K562 (cell line): ENCODE measurements at regions not wholly inside any gene's neighbourhood (a gene's known extent, or its start where the extent isn't known, plus 50 kb on each side); places are given as distances from the start of the nearest gene placed in this dataset.

Source experiments
- ATAC-seq: fragments of 200-7000 bp; cut with Tn5 transposase; 3 replicates; pipeline ENCODE4 v1.9.1; 2020; ENCODE audit warnings: moderate library complexity
- BruUV-seq: library from RNA; stranded (reverse); fragments of 400-500 nt; replicated peaks from 2 replicates; lab custom pipeline; 2021; lab: Mats Ljungman, UMichigan
- CTCF ChIA-PET: fragments of 300-600 bp; formaldehyde crosslinking; extraction: SDS; loops from one replicate; lab custom pipeline; 2021; ENCODE audit warnings: low intra/inter-chr PET ratio; lab: Yijun Ruan, JAX
- POLR2A ChIA-PET: fragments of 300-600, 350-650 bp; sonication (Branson Sonifier 250); formaldehyde crosslinking; extraction: SDS; loops from one replicate; lab custom pipeline; 2021; ENCODE audit warnings: antibody characterized with exemption, inconsistent platforms; lab: Yijun Ruan, JAX
- DNase-seq, 4 experiments: peaks; one replicate each; pipeline versions ENCODE4 v3.0.0 to v3.0.0-alpha.2; 2011 to 2018; ENCODE audit warnings: low spot score in 3 of 4, mixed read lengths in 3 of 4; ENCODE audit errors: extremely low read depth in 1 of 4
- FAIRE-seq: peaks from 2 replicates; lab custom pipeline; 2011; peaks lifted over from hg19 to GRCh38; lab: Jason Lieb, UNC
- H2AFZ ChIP-seq: 2 replicates; pipeline ENCODE4 v1.6.0; 2011; ENCODE audit warnings: low read depth, low read length, control low read depth, inconsistent platforms
- H3K27ac ChIP-seq: fragments of 200-600 bp; 3 replicates; pipeline ENCODE4 v1.8.0; 2011; ENCODE audit warnings: low read depth, mild to moderate bottlenecking, control low read depth, inconsistent platforms, low read length, moderate library complexity, mixed read lengths; ENCODE audit errors: extremely low read depth
- H3K27me3 ChIP-seq, 2 experiments: fragments of 300-600 bp in 1 of 2; 2 replicates in 1 of 2; 3 replicates in 1 of 2; pipeline versions ENCODE4 v1.6.0 to v1.8.0; 2011; ENCODE audit warnings: inconsistent platforms in 2 of 2, low read length in 2 of 2, mild to moderate bottlenecking in 1 of 2, mixed read lengths in 1 of 2, moderate library complexity in 1 of 2; ENCODE audit not compliant: control insufficient read depth in 2 of 2, insufficient read depth in 2 of 2
- H3K36me3 ChIP-seq: fragments of 300-600 bp; 3 replicates; pipeline ENCODE4 v1.8.0; 2011; ENCODE audit warnings: mild to moderate bottlenecking, low read length, inconsistent platforms; ENCODE audit not compliant: control insufficient read depth, insufficient read depth
- H3K4me1 ChIP-seq, 2 experiments: fragments of 200-600 bp in 1 of 2; replicated peaks in 1 of 2; 2 replicates in 1 of 2; 3 replicates in 1 of 2; pipeline versions ENCODE4 v1.5.1 to v1.8.0; 2011; ENCODE audit warnings: inconsistent platforms in 2 of 2, low read length in 2 of 2, mild to moderate bottlenecking in 1 of 2, mixed read lengths in 1 of 2, moderate library complexity in 1 of 2; ENCODE audit not compliant: control insufficient read depth in 2 of 2, insufficient read depth in 2 of 2
- H3K4me2 ChIP-seq: 2 replicates; pipeline ENCODE4 v1.6.1; 2011; ENCODE audit warnings: low read length, control low read depth, inconsistent platforms, mixed read lengths; ENCODE audit not compliant: insufficient read depth
- H3K4me3 ChIP-seq: fragments of 200-600 bp; sonication (generic), shearing (Covaris generic); 2 replicates; pipeline ENCODE4 v1.5.1; 2016; ENCODE audit warnings: control low read depth, inconsistent platforms
- H3K79me2 ChIP-seq: fragments of 200-600 bp; 3 replicates; pipeline ENCODE4 v1.8.0; 2011; ENCODE audit warnings: low read length, inconsistent platforms; ENCODE audit not compliant: control insufficient read depth, insufficient read depth
- H3K9ac ChIP-seq, 2 experiments: 2 replicates each; pipeline versions ENCODE4 v1.6.0 to v1.6.1; 2011; ENCODE audit warnings: low read depth in 2 of 2, low read length in 2 of 2, control low read depth in 1 of 2, inconsistent platforms in 1 of 2, mild to moderate bottlenecking in 1 of 2, mixed read lengths in 1 of 2; ENCODE audit not compliant: insufficient read depth in 1 of 2
- H3K9me1 ChIP-seq: one replicate; pipeline ENCODE4 v1.6.0; 2011; ENCODE audit warnings: inconsistent platforms, mild to moderate bottlenecking, low read length, moderate library complexity; ENCODE audit not compliant: control insufficient read depth, insufficient read depth
- H3K9me3 ChIP-seq: replicated peaks from 2 replicates; pipeline ENCODE4 v1.5.1; 2011; ENCODE audit warnings: low read depth, low read length, inconsistent platforms; ENCODE audit not compliant: control insufficient read depth, insufficient read depth
- H4K20me1 ChIP-seq: replicated peaks from 2 replicates; pipeline ENCODE4 v1.6.1; 2011; ENCODE audit warnings: low read length, inconsistent platforms, mixed read lengths; ENCODE audit not compliant: control insufficient read depth, insufficient read depth
- ARHGAP35 ChIP-seq: fragments of 450-650 bp; IDR thresholded peaks from 2 replicates; pipeline ENCODE4 v1.6.1; 2018; ENCODE audit not compliant: partially characterized antibody
- ESRRB ChIP-seq: fragments of 250-450 bp; sonication (Bioruptor Pico); IDR thresholded peaks from 2 replicates; pipeline ENCODE4 v1.5.0; 2020; ENCODE audit warnings: mild to moderate bottlenecking, moderate library complexity, borderline replicate concordance
- HDAC6 ChIP-seq: IDR thresholded peaks from 2 replicates; pipeline ENCODE4 v1.6.1; 2012; ENCODE audit warnings: low read depth, mild to moderate bottlenecking, control low read depth, inconsistent platforms, low read length, moderate library complexity
- L3MBTL2 ChIP-seq: fragments of 450-650 bp; IDR thresholded peaks from 2 replicates; pipeline ENCODE4 v1.6.1; 2016; ENCODE audit warnings: mild to moderate bottlenecking, moderate library complexity
- NFYB ChIP-seq: IDR thresholded peaks from 2 replicates; pipeline ENCODE4 v1.6.1; 2011; ENCODE audit warnings: mild to moderate bottlenecking, moderate library complexity; ENCODE audit not compliant: insufficient read length; ENCODE audit errors: extremely low read depth
- in situ Hi-C: fragments of 300-500 bp; cut with MboI; formaldehyde crosslinking; loops from 4 replicates; pipeline ENCODE4 v1.15.0; 2018; ENCODE audit warnings: inconsistent platforms, mixed read lengths
- intact Hi-C: fragments of 100-400 bp; cut with micrococcal nuclease; formaldehyde crosslinking; loops from 2 replicates; pipeline ENCODE4 v1.14.2; 2022
- TF ChIP-seq, protein P1 (sequence below): sonication (generic); formaldehyde crosslinking; IDR thresholded peaks from 2 replicates; pipeline ENCODE4 v1.8.0; 2022; ENCODE audit warnings: mild to moderate bottlenecking, missing genetic modification reagents
- TF ChIP-seq, protein P2 (sequence below): fragments of 250-450 bp; sonication (Bioruptor Pico); IDR thresholded peaks from 2 replicates; pipeline ENCODE4 v1.8.0; 2021; ENCODE audit warnings: borderline replicate concordance, mild to moderate bottlenecking, moderate library complexity; ENCODE audit not compliant: poor library complexity, severe bottlenecking
- TF ChIP-seq, protein P3 (sequence below): fragments of 450-650 bp; formaldehyde crosslinking; IDR thresholded peaks from 2 replicates; pipeline ENCODE4 v1.4.0; 2022; ENCODE audit warnings: missing genetic modification characterization

DNA sequence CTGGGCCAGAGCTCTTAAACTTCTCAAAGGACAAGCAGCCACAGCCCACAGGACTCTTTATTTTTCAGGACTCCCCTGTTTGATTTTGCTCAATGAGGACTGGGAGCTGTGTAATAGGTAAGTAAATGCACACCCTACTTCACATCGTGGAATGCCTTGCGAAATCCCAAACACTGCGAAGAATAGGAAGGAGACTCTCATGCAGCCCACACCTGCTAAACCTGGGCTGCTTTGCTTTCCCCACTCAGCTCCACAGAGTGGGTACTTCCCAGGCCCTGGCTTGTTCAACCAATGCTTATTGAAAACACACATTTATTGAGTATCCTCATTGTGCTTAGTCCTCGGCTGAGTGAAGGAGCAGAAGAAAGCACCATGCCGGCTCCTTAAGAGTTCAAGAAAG lies 103.3 kb upstream of the FSTL4 start (continued):
- TF ChIP-seq, protein P1, sequence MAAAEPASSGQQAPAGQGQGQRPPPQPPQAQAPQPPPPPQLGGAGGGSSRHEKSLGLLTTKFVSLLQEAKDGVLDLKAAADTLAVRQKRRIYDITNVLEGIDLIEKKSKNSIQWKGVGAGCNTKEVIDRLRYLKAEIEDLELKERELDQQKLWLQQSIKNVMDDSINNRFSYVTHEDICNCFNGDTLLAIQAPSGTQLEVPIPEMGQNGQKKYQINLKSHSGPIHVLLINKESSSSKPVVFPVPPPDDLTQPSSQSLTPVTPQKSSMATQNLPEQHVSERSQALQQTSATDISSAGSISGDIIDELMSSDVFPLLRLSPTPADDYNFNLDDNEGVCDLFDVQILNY (CRISPR knock-in tag): no peak
- TF ChIP-seq, all 486 proteins: peak for 0

DNA sequence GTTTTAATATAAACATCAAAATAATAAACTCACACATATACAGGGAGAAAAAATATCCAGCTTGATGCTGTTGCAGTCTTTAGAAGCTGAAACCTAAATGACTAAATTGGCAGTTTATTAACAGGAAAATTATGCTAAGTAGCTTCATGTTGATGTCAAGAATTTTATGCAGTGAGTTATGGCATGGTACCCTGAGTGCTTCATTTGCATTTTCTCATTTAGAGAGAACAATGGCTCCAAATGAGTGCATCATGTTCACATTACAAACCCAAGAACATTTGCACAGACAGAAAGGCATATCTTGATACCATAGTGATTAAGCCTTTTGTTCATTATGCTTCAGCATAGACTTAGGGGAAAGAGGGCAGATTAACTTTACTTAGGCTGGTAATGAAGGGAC lies 102.9 kb upstream of the FSTL4 start:
- no peak for FAIRE-seq

More for the DNA sequence above, 102.9 kb upstream of the FSTL4 start:
- TF ChIP-seq, protein P2, sequence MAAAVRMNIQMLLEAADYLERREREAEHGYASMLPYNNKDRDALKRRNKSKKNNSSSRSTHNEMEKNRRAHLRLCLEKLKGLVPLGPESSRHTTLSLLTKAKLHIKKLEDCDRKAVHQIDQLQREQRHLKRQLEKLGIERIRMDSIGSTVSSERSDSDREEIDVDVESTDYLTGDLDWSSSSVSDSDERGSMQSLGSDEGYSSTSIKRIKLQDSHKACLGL: no peak
- TF ChIP-seq ARHGAP35: no peak
- TF ChIP-seq NFYB: no peak
- no peak for TF ChIP-seq L3MBTL2
- TF ChIP-seq, protein P3, sequence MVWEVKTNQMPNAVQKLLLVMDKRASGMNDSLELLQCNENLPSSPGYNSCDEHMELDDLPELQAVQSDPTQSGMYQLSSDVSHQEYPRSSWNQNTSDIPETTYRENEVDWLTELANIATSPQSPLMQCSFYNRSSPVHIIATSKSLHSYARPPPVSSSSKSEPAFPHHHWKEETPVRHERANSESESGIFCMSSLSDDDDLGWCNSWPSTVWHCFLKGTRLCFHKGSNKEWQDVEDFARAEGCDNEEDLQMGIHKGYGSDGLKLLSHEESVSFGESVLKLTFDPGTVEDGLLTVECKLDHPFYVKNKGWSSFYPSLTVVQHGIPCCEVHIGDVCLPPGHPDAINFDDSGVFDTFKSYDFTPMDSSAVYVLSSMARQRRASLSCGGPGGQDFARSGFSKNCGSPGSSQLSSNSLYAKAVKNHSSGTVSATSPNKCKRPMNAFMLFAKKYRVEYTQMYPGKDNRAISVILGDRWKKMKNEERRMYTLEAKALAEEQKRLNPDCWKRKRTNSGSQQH: no peak
- no peak for TF ChIP-seq HDAC6
- no peak for TF ChIP-seq ESRRB (CRISPR knock-in tag)
- CTCF ChIA-PET: no interaction called here
- no peak overlapping the region for H3K27ac ChIP-seq
- DNase-seq (no peak), ATAC-seq (no peak)
- H3K4me1 ChIP-seq: no peaks in the 10 kb centered on the region; a peak in 1 of 5 replicates
- no peak overlapping the region for H2AFZ ChIP-seq
- H3K9me1 ChIP-seq: no peaks in the 10 kb centered on the region
- intact Hi-C loops (no loop called here), in situ Hi-C loops (no loop called here)
- no peak overlapping the region for H3K4me2 ChIP-seq
- BruUV-seq: no TSS peak
- no peaks in the 10 kb centered on the region for H3K79me2 ChIP-seq
- no peak overlapping the region for H3K9ac ChIP-seq
- POLR2A ChIA-PET: interaction anchor here (1.0 kb wide), 1 partner anchor 10 kb away, joined by 3 read pairs; no protein-coding TSS in a partner anchor
- H3K9me3 ChIP-seq: no peaks in the 10 kb centered on the region
- H3K27me3 ChIP-seq: peaks cover 0 to 7% of the 10 kb centered on the region in 2 experiments; a peak in 2 of 5 replicates
- no peaks in the 10 kb centered on the region for H4K20me1 ChIP-seq
- no peaks in the 10 kb centered on the region for H3K36me3 ChIP-seq
- no peak overlapping the region for H3K4me3 ChIP-seq
